Brain microvascular endothelial cell (primary cell): ENCODE measurements at regions not wholly inside any gene's neighbourhood (a gene's known extent, or its start where the extent isn't known, plus 50 kb on each side); places are given as distances from the start of the nearest gene placed in this dataset.

Experiments used
- DNase-seq: peaks from one replicate; pipeline ENCODE4 v3.0.0-alpha.2; 2020
- H3K27ac ChIP-seq: fragments of 250-450 bp; sonication (Bioruptor Pico); 2 replicates; pipeline ENCODE4 v1.5.1; 2020; ENCODE audit warnings: mild to moderate bottlenecking, moderate library complexity
- H3K27me3 ChIP-seq: fragments of 250-450 bp; sonication (Bioruptor Pico); replicated peaks from 2 replicates; pipeline ENCODE4 v1.5.1; 2020; ENCODE audit warnings: mild to moderate bottlenecking
- H3K36me3 ChIP-seq: fragments of 250-450 bp; sonication (Bioruptor Pico); replicated peaks from 2 replicates; pipeline ENCODE4 v1.5.1; 2020; ENCODE audit warnings: mild to moderate bottlenecking
- H3K4me3 ChIP-seq: 2 replicates; pipeline ENCODE4 v1.5.1; 2011; ENCODE audit warnings: low read depth, mild to moderate bottlenecking, control low read depth, low read length, moderate library complexity
- CTCF ChIP-seq: IDR thresholded peaks from 2 replicates; pipeline ENCODE4 v1.5.1; 2011; ENCODE audit warnings: low read depth, mild to moderate bottlenecking, moderate library complexity, low read length, control low read depth, inconsistent platforms; ENCODE audit errors: missing control alignments
- in situ Hi-C: cut with HindIII; loops from 2 replicates; pipeline ENCODE4 v1.10.0; 2017; ENCODE audit warnings: low sequenced_read_pairs, low pct_ligation_motif_present

GRCh38 chr21:38985568-38986378 is 180.0 kb downstream of the ETS2 start:
- in situ Hi-C loops: no loop called here
- no peak overlapping the region for H3K4me3 ChIP-seq

GRCh38 chr21:38984982-38985567 is 179.3 kb downstream of the ETS2 start:
- Histone ChIP-seq H3K27me3 (no peaks in the 10 kb centered on the region), H3K36me3 (no peaks in the 10 kb centered on the region), H3K27ac (no peak overlapping the region), H3K4me3 (no peak overlapping the region)
- TF ChIP-seq CTCF: no peak
- in situ Hi-C loops: no loop called here
- no peak for DNase-seq

More at GRCh38 chr21:38985568-38986378, 180.0 kb downstream of the ETS2 start:
- H3K36me3 ChIP-seq: no peaks in the 10 kb centered on the region
- DNase-seq: peak; percentile 60
- TF ChIP-seq CTCF: no peak
- H3K27me3 ChIP-seq: no peaks in the 10 kb centered on the region
- H3K27ac ChIP-seq: no peak overlapping the region

- Histone ChIP-seq H3K36me3 (no peaks in the 10 kb centered on the region), H3K27ac (no peak overlapping the region), H3K27me3 (no peaks in the 10 kb centered on the region), H3K4me3 (no peak overlapping the region)
- in situ Hi-C loops: no loop called here
- no peak for TF ChIP-seq CTCF
- DNase-seq: no peak
Observed at GRCh38 chr21:38984568-38984967, 178.8 kb downstream of the ETS2 start.

- H3K4me3 ChIP-seq: no peak overlapping the region
- DNase-seq: no peak
- TF ChIP-seq CTCF: no peak
- H3K36me3 ChIP-seq: no peaks in the 10 kb centered on the region
- H3K27me3 ChIP-seq: no peaks in the 10 kb centered on the region
- no peak overlapping the region for H3K27ac ChIP-seq
- in situ Hi-C loops: no loop called here
Observed at GRCh38 chr21:38983560-38983959, 177.8 kb downstream of the ETS2 start.

GRCh38 chr21:38982804-38983203 is 177.1 kb downstream of the ETS2 start:
- Histone ChIP-seq H3K27ac (no peak overlapping the region), H3K4me3 (no peak overlapping the region), H3K36me3 (no peaks in the 10 kb centered on the region), H3K27me3 (no peaks in the 10 kb centered on the region)
- in situ Hi-C loops: no loop called here
- no peak for DNase-seq
- no peak for TF ChIP-seq CTCF
